ENCODE measurements at regions not wholly inside any gene's neighbourhood (a gene's known extent, or its start where the extent isn't known, plus 50 kb on each side); places are given as distances from the start of the nearest gene placed in this dataset.
"Not testable (repeated sequence)": the region's sequence is repeated elsewhere in the genome, so short reads cannot be mapped to it uniquely, and the experiment has no call there.

- H3K27ac ChIP-seq (ENCODE audit: low read depth): no peak overlapping the region
- H3K4me1 ChIP-seq (ENCODE audit: insufficient read depth): no peaks in the 10 kb centered on the region
- no peaks in the 10 kb centered on the region for H3K36me3 ChIP-seq (ENCODE audit: insufficient read depth)
- H3K4me3 ChIP-seq (ENCODE audit: low read depth, low read length): no peak overlapping the region
- 75% methylated on average over 4 of the region's 4 CpGs for WGBS
- DNase-seq (ENCODE audit: extremely low spot score): no peak
Measured at GRCh38 chr2:128510701-128511397, 192.2 kb upstream of the HS6ST1 start.

GRCh38 chr2:128511731-128512378 is 193.2 kb upstream of the HS6ST1 start:
- H3K4me3 ChIP-seq (ENCODE audit: low read depth, low read length): no peak overlapping the region

GRCh38 chr2:128512379-128513115 is 193.9 kb upstream of the HS6ST1 start:
- H3K36me3 ChIP-seq (ENCODE audit: insufficient read depth): no peaks in the 10 kb centered on the region
- no peak overlapping the region for H3K27ac ChIP-seq (ENCODE audit: low read depth)
- DNase-seq (ENCODE audit: extremely low spot score): no peak
- H3K4me1 ChIP-seq (ENCODE audit: insufficient read depth): no peaks in the 10 kb centered on the region
- H3K4me3 ChIP-seq (ENCODE audit: low read depth, low read length): no peak overlapping the region
- WGBS: 74% methylated on average over 9 of the region's 9 CpGs

More at GRCh38 chr2:128511731-128512378, 193.2 kb upstream of the HS6ST1 start:
- Histone ChIP-seq H3K36me3 (ENCODE audit: insufficient read depth) (no peaks in the 10 kb centered on the region), H3K27ac (ENCODE audit: low read depth) (no peak overlapping the region), H3K4me1 (ENCODE audit: insufficient read depth) (no peaks in the 10 kb centered on the region)
- no peak for DNase-seq (ENCODE audit: extremely low spot score)
- WGBS: 96% methylated on average over 12 of the region's 12 CpGs

- H3K4me1 ChIP-seq (ENCODE audit: insufficient read depth): no peaks in the 10 kb centered on the region
- WGBS: 92% methylated on average over 12 of the region's 12 CpGs
- no peak overlapping the region for H3K27ac ChIP-seq (ENCODE audit: low read depth)
- DNase-seq (ENCODE audit: extremely low spot score): no peak
- no peak overlapping the region for H3K4me3 ChIP-seq (ENCODE audit: low read depth, low read length)
- H3K36me3 ChIP-seq (ENCODE audit: insufficient read depth): no peaks in the 10 kb centered on the region
Measured at GRCh38 chr2:128513116-128513960, 194.7 kb upstream of the HS6ST1 start.

- Histone ChIP-seq H3K4me3 (ENCODE audit: low read depth, low read length) (no peak overlapping the region), H3K27ac (ENCODE audit: low read depth) (no peak overlapping the region), H3K4me1 (ENCODE audit: insufficient read depth) (no peaks in the 10 kb centered on the region), H3K36me3 (ENCODE audit: insufficient read depth) (no peaks in the 10 kb centered on the region)
- no peak for DNase-seq (ENCODE audit: extremely low spot score)
- WGBS: 78% methylated on average over 3 of the region's 3 CpGs
Measured at GRCh38 chr2:128513961-128514283, 195.3 kb upstream of the HS6ST1 start.

- no peaks in the 10 kb centered on the region for H3K36me3 ChIP-seq (ENCODE audit: insufficient read depth)
- WGBS: 94% methylated on average over 13 of the region's 13 CpGs
- DNase-seq (ENCODE audit: extremely low spot score): no peak
- H3K4me1 ChIP-seq (ENCODE audit: insufficient read depth): no peaks in the 10 kb centered on the region
- no peak overlapping the region for H3K27ac ChIP-seq (ENCODE audit: low read depth)
- no peak overlapping the region for H3K4me3 ChIP-seq (ENCODE audit: low read depth, low read length)
Measured at GRCh38 chr2:128514555-128514955, 195.9 kb upstream of the HS6ST1 start.

GRCh38 chr2:128516938-128517337 is 198.3 kb upstream of the HS6ST1 start:
- H3K27ac ChIP-seq (ENCODE audit: low read depth): no peak overlapping the region
- no peak overlapping the region for H3K4me3 ChIP-seq (ENCODE audit: low read depth, low read length)
- H3K4me1 ChIP-seq (ENCODE audit: insufficient read depth): no peaks in the 10 kb centered on the region
- no peaks in the 10 kb centered on the region for H3K36me3 ChIP-seq (ENCODE audit: insufficient read depth)
- DNase-seq (ENCODE audit: extremely low spot score): no peak
- 82% methylated on average over 7 of the region's 7 CpGs for WGBS

- WGBS: 88% methylated on average over 16 of the region's 16 CpGs
- H3K4me3 ChIP-seq (ENCODE audit: low read depth, low read length); H3K36me3 ChIP-seq (ENCODE audit: insufficient read depth): not testable (repeated sequence)
Measured at GRCh38 chr2:128519028-128519427, 200.4 kb upstream of the HS6ST1 start.

GRCh38 chr2:128519517-128520215 is 201.0 kb upstream of the HS6ST1 start:
- no peaks in the 10 kb centered on the region for H3K4me1 ChIP-seq (ENCODE audit: insufficient read depth)
- H3K27ac ChIP-seq (ENCODE audit: low read depth): no peak overlapping the region
- WGBS: 97% methylated on average over 6 of the region's 6 CpGs
- H3K4me3 ChIP-seq (ENCODE audit: low read depth, low read length): no peak overlapping the region
- no peaks in the 10 kb centered on the region for H3K36me3 ChIP-seq (ENCODE audit: insufficient read depth)
- no peak for DNase-seq (ENCODE audit: extremely low spot score)

More at GRCh38 chr2:128519028-128519427, 200.4 kb upstream of the HS6ST1 start:
- not testable (repeated sequence) for H3K27ac ChIP-seq (ENCODE audit: low read depth); H3K4me1 ChIP-seq (ENCODE audit: insufficient read depth); DNase-seq (ENCODE audit: extremely low spot score)

- DNase-seq (ENCODE audit: extremely low spot score): no peak
- Histone ChIP-seq H3K4me1 (ENCODE audit: insufficient read depth) (no peaks in the 10 kb centered on the region), H3K27ac (ENCODE audit: low read depth) (no peak overlapping the region), H3K4me3 (ENCODE audit: low read depth, low read length) (no peak overlapping the region), H3K36me3 (ENCODE audit: insufficient read depth) (no peaks in the 10 kb centered on the region)
- WGBS: 95% methylated on average over 4 of the region's 4 CpGs
Measured at GRCh38 chr2:128520340-128520739, 201.7 kb upstream of the HS6ST1 start.

GRCh38 chr2:128520791-128521190 is 202.1 kb upstream of the HS6ST1 start:
- H3K4me1 ChIP-seq (ENCODE audit: insufficient read depth): no peaks in the 10 kb centered on the region
- no peaks in the 10 kb centered on the region for H3K36me3 ChIP-seq (ENCODE audit: insufficient read depth)
- no peak overlapping the region for H3K27ac ChIP-seq (ENCODE audit: low read depth)
- H3K4me3 ChIP-seq (ENCODE audit: low read depth, low read length): no peak overlapping the region
- 86% methylated on average over 9 of the region's 9 CpGs for WGBS
- no peak for DNase-seq (ENCODE audit: extremely low spot score)

- Histone ChIP-seq H3K4me1 (ENCODE audit: insufficient read depth) (no peaks in the 10 kb centered on the region), H3K4me3 (ENCODE audit: low read depth, low read length) (no peak overlapping the region), H3K27ac (ENCODE audit: low read depth) (no peak overlapping the region), H3K36me3 (ENCODE audit: insufficient read depth) (no peaks in the 10 kb centered on the region)
- 95% methylated on average over 4 of the region's 4 CpGs for WGBS
- DNase-seq (ENCODE audit: extremely low spot score): no peak
Measured at GRCh38 chr2:128521482-128521881, 202.8 kb upstream of the HS6ST1 start.

GRCh38 chr2:128522829-128523228 is 204.2 kb upstream of the HS6ST1 start:
- no peak overlapping the region for H3K4me3 ChIP-seq (ENCODE audit: low read depth, low read length)
- WGBS: 92% methylated on average over 7 of the region's 7 CpGs
- no peaks in the 10 kb centered on the region for H3K36me3 ChIP-seq (ENCODE audit: insufficient read depth)
- no peaks in the 10 kb centered on the region for H3K4me1 ChIP-seq (ENCODE audit: insufficient read depth)
- no peak for DNase-seq (ENCODE audit: extremely low spot score)
- no peak overlapping the region for H3K27ac ChIP-seq (ENCODE audit: low read depth)

Measured in urinary bladder (tissue), 3 donors.